PC-9 (cell line): ENCODE measurements at regions not wholly inside any gene's neighbourhood (a gene's known extent, or its start where the extent isn't known, plus 50 kb on each side); places are given as distances from the start of the nearest gene placed in this dataset.

Source experiments
- BruUV-seq: library from RNA; stranded (reverse); fragments of 400-500 nt; replicated peaks from 2 replicates; lab custom pipeline; 2021; lab: Mats Ljungman, UMichigan
- CTCF ChIA-PET: fragments of 300-600 bp; sonication (Branson Sonifier 250); formaldehyde crosslinking; loops from one replicate; lab custom pipeline; 2022; ENCODE audit warnings: antibody characterized with exemption; lab: Charles Lee
- POLR2A ChIA-PET: fragments of 300-600 bp; sonication (Branson Sonifier 250); formaldehyde crosslinking; loops from one replicate; lab custom pipeline; 2022; ENCODE audit warnings: antibody characterized with exemption; ENCODE audit not compliant: unreplicated experiment; lab: Charles Lee
- DNase-seq, 2 experiments: peaks; one replicate each; pipeline versions ENCODE4 v3.0.0 to v3.0.0-alpha.2; 2015 to 2022; ENCODE audit warnings: mixed read lengths in 1 of 2
- H2AFZ ChIP-seq: fragments of 200-600 bp; sonication (generic); 2 replicates; pipeline ENCODE4 v1.8.1; 2017; ENCODE audit warnings: antibody characterized with exemption
- H3F3A ChIP-seq: fragments of 200-600 bp; sonication (generic); 2 replicates; pipeline ENCODE4 v1.8.1; 2017; ENCODE audit warnings: antibody characterized with exemption, mild to moderate bottlenecking, low read depth; ENCODE audit not compliant: insufficient read depth
- H3K27ac ChIP-seq: fragments of 200-600 bp; sonication (generic); 2 replicates; pipeline ENCODE4 v1.6.1; 2016; ENCODE audit warnings: mixed run types
- H3K27me3 ChIP-seq: fragments of 200-600 bp; sonication (generic); 2 replicates; pipeline ENCODE4 v1.6.1; 2016; ENCODE audit warnings: low read depth, mixed run types; ENCODE audit not compliant: insufficient read depth
- H3K36me3 ChIP-seq: fragments of 200-600 bp; sonication (generic); 2 replicates; pipeline ENCODE4 v1.6.1; 2016; ENCODE audit warnings: low read depth, mixed run types
- H3K4me1 ChIP-seq: fragments of 200-600 bp; sonication (generic); replicated peaks from 2 replicates; pipeline ENCODE4 v1.6.1; 2016; ENCODE audit warnings: mixed run types; ENCODE audit not compliant: insufficient read depth
- H3K4me2 ChIP-seq: fragments of 200-600 bp; sonication (generic); 2 replicates; pipeline ENCODE4 v1.6.1; 2017; ENCODE audit warnings: mixed run types
- H3K4me3 ChIP-seq: fragments of 200-600 bp; sonication (generic); 2 replicates; pipeline ENCODE4 v1.6.1; 2016; ENCODE audit warnings: mixed run types
- H3K79me2 ChIP-seq: fragments of 200-600 bp; sonication (generic); 2 replicates; pipeline ENCODE4 v1.6.1; 2017; ENCODE audit warnings: low read depth, mixed run types
- H3K9me2 ChIP-seq: fragments of 200-600 bp; sonication (generic); 2 replicates; pipeline ENCODE4 v1.8.1; 2017; ENCODE audit warnings: mild to moderate bottlenecking; ENCODE audit not compliant: insufficient read depth
- H3K9me3 ChIP-seq: fragments of 200-600 bp; sonication (generic); 2 replicates; pipeline ENCODE4 v1.8.1; 2016; ENCODE audit warnings: low read depth; ENCODE audit not compliant: insufficient read depth
- H4K20me1 ChIP-seq: fragments of 200-600 bp; sonication (generic); 2 replicates; pipeline ENCODE4 v1.8.1; 2017; ENCODE audit not compliant: insufficient read depth
- EZH2 ChIP-seq: fragments of 200-600 bp; sonication (generic); IDR thresholded peaks from 2 replicates; pipeline ENCODE4 v1.8.0; 2017; ENCODE audit warnings: antibody characterized with exemption, low read depth
- intact Hi-C: fragments of 100-400 bp; cut with micrococcal nuclease; formaldehyde crosslinking; loops from one replicate; pipeline ENCODE4 v1.10.0; 2022; ENCODE audit not compliant: unreplicated experiment
- TF ChIP-seq, protein P1 (sequence below): fragments of 200-600 bp; sonication (generic); conservative IDR thresholded peaks from 2 replicates; pipeline ENCODE4 v1.6.1; 2017; ENCODE audit warnings: mixed run types, antibody characterized with exemption, mild to moderate bottlenecking, moderate library complexity

DNA sequence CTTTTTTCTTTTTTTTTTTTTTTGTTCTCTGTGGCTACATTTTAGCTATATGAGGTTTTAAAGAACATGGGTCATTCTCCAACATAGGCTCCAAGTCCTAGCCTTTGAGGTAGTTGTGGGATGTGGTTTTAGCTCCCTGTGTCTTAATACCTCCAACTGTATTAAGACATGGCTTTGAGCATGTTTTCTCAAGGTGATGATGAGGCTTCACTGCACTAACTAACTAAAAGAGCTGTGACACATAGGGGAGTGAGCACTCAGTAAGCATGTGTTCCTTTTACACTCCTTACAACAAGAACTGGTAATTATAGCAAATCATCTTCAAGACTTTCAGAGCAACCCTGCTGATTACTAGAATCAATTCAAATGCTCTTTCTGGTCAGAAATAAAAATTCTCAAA lies 333.6 kb upstream of the CCNH start:
- Histone ChIP-seq H4K20me1 (no peaks in the 10 kb centered on the region), H3K36me3 (no peaks in the 10 kb centered on the region), H3K9me3 (no peaks in the 10 kb centered on the region), H3F3A (peaks cover 8% of the 10 kb centered on the region), H3K79me2 (no peaks in the 10 kb centered on the region), H3K4me2 (no peak overlapping the region), H3K27ac (peak overlapping the region; percentile 62), H3K4me1 (peaks cover 13% of the 10 kb centered on the region; the same call in 1 of the 2 replicates), H2AFZ (no peak overlapping the region; the same call in 1 of the 2 replicates), H3K9me2 (no peaks in the 10 kb centered on the region), H3K27me3 (no peaks in the 10 kb centered on the region), H3K4me3 (no peak overlapping the region)
- ChIA-PET POLR2A (interaction anchor here (1.2 kb wide), 1 partner anchor 333 kb away, joined by 9 read pairs; the partner anchor contains the start of gene CCNH), CTCF (interaction anchor here (0.6 to 0.7 kb wide), 2 partner anchors 35 to 946 kb away, joined by 3 to 7 read pairs; no protein-coding TSS in a partner anchor)
- DNase-seq: no peak
- TF ChIP-seq, protein P1, sequence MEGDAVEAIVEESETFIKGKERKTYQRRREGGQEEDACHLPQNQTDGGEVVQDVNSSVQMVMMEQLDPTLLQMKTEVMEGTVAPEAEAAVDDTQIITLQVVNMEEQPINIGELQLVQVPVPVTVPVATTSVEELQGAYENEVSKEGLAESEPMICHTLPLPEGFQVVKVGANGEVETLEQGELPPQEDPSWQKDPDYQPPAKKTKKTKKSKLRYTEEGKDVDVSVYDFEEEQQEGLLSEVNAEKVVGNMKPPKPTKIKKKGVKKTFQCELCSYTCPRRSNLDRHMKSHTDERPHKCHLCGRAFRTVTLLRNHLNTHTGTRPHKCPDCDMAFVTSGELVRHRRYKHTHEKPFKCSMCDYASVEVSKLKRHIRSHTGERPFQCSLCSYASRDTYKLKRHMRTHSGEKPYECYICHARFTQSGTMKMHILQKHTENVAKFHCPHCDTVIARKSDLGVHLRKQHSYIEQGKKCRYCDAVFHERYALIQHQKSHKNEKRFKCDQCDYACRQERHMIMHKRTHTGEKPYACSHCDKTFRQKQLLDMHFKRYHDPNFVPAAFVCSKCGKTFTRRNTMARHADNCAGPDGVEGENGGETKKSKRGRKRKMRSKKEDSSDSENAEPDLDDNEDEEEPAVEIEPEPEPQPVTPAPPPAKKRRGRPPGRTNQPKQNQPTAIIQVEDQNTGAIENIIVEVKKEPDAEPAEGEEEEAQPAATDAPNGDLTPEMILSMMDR: no peak
- no peak for TF ChIP-seq EZH2
- intact Hi-C loops: no loop called here
- no TSS peak for BruUV-seq

DNA sequence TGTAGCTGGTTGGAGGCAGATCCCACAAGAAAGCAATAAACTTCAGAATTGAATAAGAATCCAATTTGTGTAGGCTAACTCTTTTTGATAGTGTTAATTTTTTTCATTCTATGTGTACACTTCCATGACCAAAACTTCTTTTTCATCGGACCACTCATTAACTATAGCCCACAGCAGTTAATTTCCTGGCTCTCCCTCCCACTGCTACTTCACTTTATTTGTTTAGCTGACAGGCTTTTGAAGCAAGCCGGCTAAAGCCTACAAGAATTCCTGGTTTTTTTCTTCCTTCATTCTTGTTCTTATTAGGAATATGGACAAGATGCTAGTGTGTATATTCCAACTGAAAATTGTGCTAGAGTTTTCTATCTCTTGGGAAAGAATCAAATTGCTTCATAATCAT lies 329.2 kb upstream of the CCNH start:
- TF ChIP-seq, protein P1: no peak
- TF ChIP-seq EZH2: no peak
- no peaks in the 10 kb centered on the region for H3K79me2 ChIP-seq
- no peaks in the 10 kb centered on the region for H3K27me3 ChIP-seq
- peaks cover 5% of the 10 kb centered on the region; the same call in 1 of the 2 replicates for H3K4me1 ChIP-seq
- BruUV-seq: no TSS peak
- H3K4me2 ChIP-seq: no peak overlapping the region
- no peak overlapping the region for H3K27ac ChIP-seq
- no peaks in the 10 kb centered on the region for H3K36me3 ChIP-seq
- CTCF ChIA-PET: no interaction called here
- no peaks in the 10 kb centered on the region for H3K9me2 ChIP-seq
- H3K4me3 ChIP-seq: no peak overlapping the region
- intact Hi-C loops: no loop called here
- H2AFZ ChIP-seq: no peak overlapping the region
- H4K20me1 ChIP-seq: no peaks in the 10 kb centered on the region
- H3F3A ChIP-seq: no peaks in the 10 kb centered on the region; the same call in 1 of the 2 replicates
- POLR2A ChIA-PET: no interaction called here
- no peaks in the 10 kb centered on the region for H3K9me3 ChIP-seq
- no peak for DNase-seq

DNA sequence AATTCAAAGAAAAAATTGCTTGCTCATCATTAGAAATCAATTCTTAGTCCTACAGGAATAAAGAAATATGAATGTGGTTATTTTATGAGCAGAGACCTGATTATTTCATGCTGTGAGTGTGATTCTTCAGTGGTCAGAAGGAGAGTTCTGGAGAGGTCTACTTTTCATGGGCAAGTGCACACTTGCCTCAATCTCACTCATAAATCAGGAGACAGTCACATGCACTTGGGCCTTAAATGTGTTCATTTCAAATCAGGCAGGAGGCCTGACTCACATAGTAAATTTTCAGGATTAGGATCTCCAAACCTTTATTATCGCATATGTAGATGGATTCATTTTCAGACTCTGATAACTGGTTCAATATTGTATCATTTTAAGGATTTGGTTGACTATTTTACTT lies 323.2 kb upstream of the CCNH start:
- no peak overlapping the region for H3K4me2 ChIP-seq
- H3K36me3 ChIP-seq: no peaks in the 10 kb centered on the region
- no peak overlapping the region for H3K4me3 ChIP-seq
- no peak overlapping the region for H3K27ac ChIP-seq
- TF ChIP-seq, protein P1: no peak
- no peak for TF ChIP-seq EZH2
- intact Hi-C loops: no loop called here
- no peaks in the 10 kb centered on the region for H3K9me3 ChIP-seq
- ChIA-PET POLR2A (no interaction called here), CTCF (no interaction called here)
- no peaks in the 10 kb centered on the region for H3K79me2 ChIP-seq
- no peak overlapping the region for H2AFZ ChIP-seq
- no peaks in the 10 kb centered on the region for H3F3A ChIP-seq
- no peak for DNase-seq
- H3K4me1 ChIP-seq: peaks cover 5% of the 10 kb centered on the region
- no peaks in the 10 kb centered on the region for H3K27me3 ChIP-seq
- H4K20me1 ChIP-seq: no peaks in the 10 kb centered on the region
- no TSS peak for BruUV-seq
- no peaks in the 10 kb centered on the region for H3K9me2 ChIP-seq
